Mononuclear cell (primary cell): ENCODE measurements at regions not wholly inside any gene's neighbourhood (a gene's known extent, or its start where the extent isn't known, plus 50 kb on each side); places are given as distances from the start of the nearest gene placed in this dataset.

ENCODE experiments used
- H3K27me3 ChIP-seq: 2 replicates; pipeline ENCODE4 v1.6.0; 2011; ENCODE audit warnings: low read length, control low read depth; ENCODE audit not compliant: insufficient read depth
- H3K4me1 ChIP-seq: 2 replicates; pipeline ENCODE4 v1.5.1; 2011; ENCODE audit warnings: mild to moderate bottlenecking, low read length, control low read depth; ENCODE audit not compliant: insufficient read depth
- H3K4me3 ChIP-seq: 2 replicates; pipeline ENCODE4 v1.5.1; 2011; ENCODE audit warnings: mild to moderate bottlenecking, low read length, moderate library complexity
- H3K9me3 ChIP-seq: 2 replicates; pipeline ENCODE4 v1.5.1; 2011; ENCODE audit warnings: low read depth, mild to moderate bottlenecking, control low read depth, low read length

DNA sequence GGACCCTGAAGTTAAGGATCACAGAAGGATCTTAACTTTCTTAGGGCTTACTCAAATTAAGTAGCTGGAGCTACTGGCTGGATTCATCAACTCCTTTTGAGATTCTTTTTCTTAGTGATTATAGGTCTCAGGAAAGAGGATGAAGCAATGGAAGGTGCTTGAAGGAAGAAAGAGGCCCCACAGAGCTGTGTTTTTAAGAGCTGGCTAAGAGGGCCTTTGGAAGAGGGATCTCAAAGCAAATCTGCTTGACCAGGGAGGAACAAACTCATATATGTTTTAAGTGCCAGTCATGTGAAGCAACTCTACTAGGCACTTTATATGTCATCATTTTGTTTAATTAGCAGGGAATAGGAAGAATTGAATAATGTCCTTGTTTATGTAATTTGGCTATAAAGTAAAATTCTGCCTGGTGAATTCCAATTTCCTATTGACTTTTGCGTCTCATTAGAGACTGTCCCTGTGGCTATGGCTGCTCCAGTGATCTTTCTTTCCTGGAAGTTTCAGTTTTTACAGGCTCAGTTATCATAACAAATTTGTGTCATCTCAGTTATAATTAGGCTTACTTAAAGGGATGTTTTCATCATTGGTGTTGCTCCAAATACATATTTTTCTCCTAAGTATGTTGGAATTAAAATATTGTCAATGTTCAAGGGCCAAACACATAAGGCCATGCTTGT is 222.8 kb upstream of the CITED2 start:
- Histone ChIP-seq H3K4me1 (peaks cover 13% of the 10 kb centered on the region), H3K27me3 (no peaks in the 10 kb centered on the region), H3K4me3 (no peak overlapping the region), H3K9me3 (no peaks in the 10 kb centered on the region)

DNA sequence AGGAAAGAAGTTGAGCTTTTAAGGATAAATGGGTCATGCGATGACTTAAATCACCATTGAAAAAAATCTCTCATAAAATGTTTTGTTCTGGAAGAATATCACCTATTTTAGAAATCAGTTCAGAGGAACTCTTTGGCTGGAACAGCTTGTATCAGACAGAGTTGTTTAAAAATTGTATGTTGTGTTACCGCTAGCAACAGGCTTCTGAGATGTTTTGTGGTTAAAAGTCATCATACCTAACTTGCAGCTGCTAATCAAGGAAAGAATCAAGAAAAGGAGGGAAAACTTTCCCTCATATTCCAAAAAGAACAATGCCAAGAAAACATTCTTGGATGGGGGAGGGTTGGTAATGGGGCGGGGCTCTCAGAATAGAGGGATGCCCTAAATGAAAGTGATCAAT is 220.7 kb upstream of the CITED2 start:
- no peak overlapping the region for H3K4me3 ChIP-seq
- H3K27me3 ChIP-seq, result peaks cover 2% of the 10 kb centered on the region
- no peaks in the 10 kb centered on the region for H3K9me3 ChIP-seq
- H3K4me1 ChIP-seq, result peaks cover 31% of the 10 kb centered on the region

DNA sequence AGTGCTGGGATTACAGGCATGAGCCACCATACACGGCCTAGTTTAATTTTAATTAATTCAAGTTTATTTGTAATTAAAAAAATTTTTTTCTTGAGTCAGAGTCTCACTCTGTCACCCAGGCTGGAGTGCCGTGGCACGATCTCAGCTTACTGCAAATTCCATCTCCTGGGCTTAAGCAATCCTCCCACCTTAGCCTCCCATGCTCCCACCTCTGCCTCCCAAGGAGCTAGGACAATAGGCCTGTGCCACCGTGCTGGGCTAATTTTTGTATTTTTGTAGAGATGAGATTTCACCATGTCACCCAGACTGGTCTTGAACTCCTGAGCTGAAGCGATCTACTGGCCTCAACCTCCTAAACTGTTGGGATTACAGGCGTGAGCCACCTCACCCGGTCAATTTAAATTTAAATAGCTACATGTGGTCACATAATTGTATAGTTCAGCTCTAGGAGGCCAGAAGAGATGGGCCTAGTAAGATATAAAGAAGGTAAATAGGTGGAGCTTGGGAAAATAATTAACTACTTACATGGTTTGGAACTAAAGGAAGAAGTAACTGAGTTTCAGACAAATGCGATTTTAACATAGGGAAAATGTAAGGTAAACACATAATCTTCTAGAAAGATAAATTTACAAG is 220.0 kb upstream of the CITED2 start:
- H3K9me3 ChIP-seq, result no peaks in the 10 kb centered on the region
- H3K27me3 ChIP-seq, result peaks cover 2% of the 10 kb centered on the region
- H3K4me1 ChIP-seq, result peaks cover 31% of the 10 kb centered on the region
- no peak overlapping the region for H3K4me3 ChIP-seq

DNA sequence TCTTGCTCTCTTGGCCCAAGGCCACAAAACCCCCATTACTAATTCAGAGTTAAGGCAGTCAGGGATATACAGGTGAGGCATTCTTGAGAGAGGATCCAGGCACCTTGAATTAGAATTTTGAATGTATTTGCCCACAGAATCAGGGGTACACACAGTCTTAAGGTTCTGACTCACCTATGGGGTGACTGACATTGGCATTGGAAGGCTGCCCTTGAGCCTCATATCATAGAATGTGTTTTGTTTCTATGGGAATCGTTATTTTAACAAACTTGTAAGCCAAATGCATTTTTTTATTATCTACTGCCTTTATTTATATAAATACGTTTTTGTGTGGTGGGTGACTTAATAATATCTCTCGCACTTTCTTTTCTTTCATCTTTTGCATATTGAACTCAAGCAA is 218.6 kb upstream of the CITED2 start:
- Histone ChIP-seq H3K9me3 (no peaks in the 10 kb centered on the region), H3K4me1 (peaks cover 30% of the 10 kb centered on the region), H3K27me3 (peaks cover 2% of the 10 kb centered on the region), H3K4me3 (no peak overlapping the region)

DNA sequence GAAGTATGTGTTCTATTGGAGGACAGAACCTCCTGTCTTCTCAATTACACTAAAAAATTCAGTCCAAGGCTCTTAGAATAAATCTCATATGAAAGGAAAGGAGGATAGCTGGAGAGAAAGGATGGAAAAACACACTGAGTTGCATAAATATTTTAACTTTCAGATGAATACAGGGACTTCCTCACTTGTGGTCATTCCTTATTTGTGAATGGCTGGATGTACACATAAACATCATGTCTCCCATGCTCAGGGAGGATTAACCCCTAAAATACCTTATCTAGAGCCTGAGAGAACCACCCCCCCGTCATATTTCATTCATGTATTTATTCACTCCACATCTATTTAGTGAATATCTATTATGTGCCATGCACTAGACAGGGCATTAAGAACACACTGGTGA is 217.6 kb upstream of the CITED2 start:
- Histone ChIP-seq H3K4me3 (no peak overlapping the region), H3K27me3 (peaks cover 2% of the 10 kb centered on the region), H3K9me3 (no peaks in the 10 kb centered on the region), H3K4me1 (peaks cover 21% of the 10 kb centered on the region)

DNA sequence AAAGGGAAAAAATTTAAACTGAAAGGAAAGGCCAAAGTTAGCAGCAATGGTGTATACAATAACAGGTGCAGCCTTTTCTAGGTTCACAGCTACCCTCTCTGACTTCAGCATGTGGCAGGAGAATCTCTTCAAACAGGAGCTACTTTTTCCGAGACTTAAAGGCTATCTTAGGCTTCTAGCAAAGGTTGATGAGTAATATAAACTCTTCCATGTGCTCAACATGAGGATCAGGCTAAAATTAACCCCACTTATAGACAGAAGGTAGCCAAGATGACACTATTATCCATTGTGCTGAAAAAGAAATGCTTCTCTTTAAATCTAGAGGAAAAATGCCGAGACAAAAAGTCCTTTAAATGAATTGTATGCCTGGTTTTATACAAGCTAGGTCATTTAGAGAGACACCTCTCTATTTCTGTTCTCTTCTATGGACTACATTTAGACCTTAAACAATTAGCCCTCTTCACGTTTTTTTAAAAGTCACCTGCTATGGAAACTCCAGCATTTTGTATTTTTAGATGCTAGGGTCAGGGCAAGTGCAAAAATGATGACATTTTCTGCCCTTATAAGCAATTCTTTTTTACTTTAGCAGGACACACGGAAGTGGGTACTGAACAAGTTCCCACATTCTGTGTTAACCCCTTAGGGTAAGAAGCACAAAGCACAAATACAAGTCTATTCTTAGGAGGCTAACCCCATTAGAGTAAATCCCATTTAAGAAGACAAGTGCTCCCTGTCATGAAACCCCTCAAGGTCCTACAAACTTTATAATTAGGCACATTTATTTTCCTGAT is 216.8 kb upstream of the CITED2 start:
- no peaks in the 10 kb centered on the region for H3K9me3 ChIP-seq
- H3K4me3 ChIP-seq, result no peak overlapping the region
- H3K4me1 ChIP-seq, result peaks cover 19% of the 10 kb centered on the region
- peaks cover 2% of the 10 kb centered on the region for H3K27me3 ChIP-seq

DNA sequence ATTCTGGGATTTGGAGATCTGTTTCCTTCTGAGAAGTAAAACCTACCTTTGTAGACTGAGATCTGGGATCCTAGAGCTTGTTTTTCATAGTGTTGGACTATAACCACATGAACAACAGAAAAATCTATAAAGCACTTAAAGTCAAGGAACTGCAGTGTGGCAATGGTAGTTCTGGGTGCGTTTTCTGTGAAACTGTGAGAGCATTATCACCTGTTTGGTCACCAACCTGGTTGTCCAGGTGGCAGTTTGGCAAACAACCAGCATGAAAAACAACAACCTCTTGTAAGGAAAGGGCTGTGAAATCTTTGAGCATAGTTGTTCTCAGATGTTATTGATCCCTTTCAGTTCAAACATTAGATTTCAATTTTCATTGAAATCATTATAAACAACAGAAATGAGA is 215.8 kb upstream of the CITED2 start:
- Histone ChIP-seq H3K4me3 (no peak overlapping the region), H3K9me3 (no peaks in the 10 kb centered on the region), H3K4me1 (peaks cover 19% of the 10 kb centered on the region), H3K27me3 (peaks cover 2% of the 10 kb centered on the region)

DNA sequence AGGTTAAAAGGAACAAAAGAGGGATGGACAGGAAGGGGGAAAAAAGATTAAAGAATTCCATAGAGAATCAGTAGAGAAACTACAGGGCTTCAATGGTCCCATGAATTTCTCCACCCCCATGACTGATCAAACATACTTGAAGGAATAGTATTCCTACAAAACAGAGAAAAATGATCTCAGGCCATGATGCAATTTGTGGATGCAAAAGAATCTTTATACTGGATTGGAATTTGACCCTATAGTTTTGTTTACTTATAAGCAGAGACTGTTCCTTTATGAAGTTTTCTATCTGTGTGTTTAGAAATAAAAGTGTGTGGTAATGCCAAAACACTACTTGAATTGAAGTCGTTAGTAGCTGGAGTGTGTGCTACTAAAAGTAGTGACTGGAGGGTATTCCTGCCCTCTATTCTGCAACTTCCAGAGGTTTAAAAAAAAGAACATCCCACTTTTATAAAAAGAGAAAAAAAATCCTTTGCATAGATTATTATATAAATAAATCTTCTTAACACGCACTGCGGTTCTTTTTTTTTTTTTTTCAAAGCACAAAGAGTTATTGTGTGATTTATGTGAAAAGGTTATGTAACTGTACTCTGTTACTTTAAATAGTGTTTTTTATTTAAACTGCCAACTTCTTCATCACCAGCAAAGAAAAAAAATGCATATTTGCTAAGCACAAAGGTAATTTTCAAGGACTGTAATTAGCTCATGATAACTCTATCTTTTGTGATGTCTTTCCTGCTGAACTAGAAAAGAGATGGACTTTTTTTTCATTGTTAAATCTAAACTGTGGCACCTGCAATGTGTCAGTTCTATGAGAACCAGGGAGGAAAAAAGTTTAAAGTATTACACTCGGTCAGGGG is 214.5 kb upstream of the CITED2 start:
- Histone ChIP-seq H3K4me3 (no peak overlapping the region), H3K9me3 (no peaks in the 10 kb centered on the region), H3K4me1 (peaks cover 19% of the 10 kb centered on the region), H3K27me3 (peaks cover 2% of the 10 kb centered on the region)

DNA sequence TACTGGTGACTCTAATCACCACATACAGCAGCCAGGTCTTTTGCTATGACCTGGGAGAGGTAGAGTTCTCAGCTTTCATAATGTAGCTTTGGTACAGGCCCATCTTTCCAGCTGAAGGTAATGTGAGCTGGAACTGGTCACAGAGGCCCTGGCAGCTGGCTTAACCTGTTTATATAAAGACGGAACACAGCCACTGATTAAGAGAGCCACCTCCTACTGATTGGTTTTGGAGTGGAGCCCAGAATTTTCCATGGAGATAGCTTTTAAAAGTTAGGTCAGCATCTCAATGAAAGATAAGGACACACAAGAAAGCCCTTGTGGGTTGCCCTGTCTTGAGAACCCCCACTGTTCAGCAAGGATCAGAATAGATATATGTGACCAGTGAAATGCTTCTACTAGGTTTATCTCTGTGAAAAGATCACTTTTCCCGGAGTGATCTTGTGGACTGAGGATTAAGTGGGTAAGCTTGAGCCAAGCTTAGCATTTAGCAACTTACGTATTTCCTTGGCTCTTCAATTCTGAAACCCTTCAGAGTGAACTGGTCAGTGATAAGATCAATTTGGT is 213.7 kb upstream of the CITED2 start:
- H3K4me1 ChIP-seq, result peaks cover 19% of the 10 kb centered on the region
- peaks cover 2% of the 10 kb centered on the region for H3K27me3 ChIP-seq
- no peaks in the 10 kb centered on the region for H3K9me3 ChIP-seq
- no peak overlapping the region for H3K4me3 ChIP-seq

DNA sequence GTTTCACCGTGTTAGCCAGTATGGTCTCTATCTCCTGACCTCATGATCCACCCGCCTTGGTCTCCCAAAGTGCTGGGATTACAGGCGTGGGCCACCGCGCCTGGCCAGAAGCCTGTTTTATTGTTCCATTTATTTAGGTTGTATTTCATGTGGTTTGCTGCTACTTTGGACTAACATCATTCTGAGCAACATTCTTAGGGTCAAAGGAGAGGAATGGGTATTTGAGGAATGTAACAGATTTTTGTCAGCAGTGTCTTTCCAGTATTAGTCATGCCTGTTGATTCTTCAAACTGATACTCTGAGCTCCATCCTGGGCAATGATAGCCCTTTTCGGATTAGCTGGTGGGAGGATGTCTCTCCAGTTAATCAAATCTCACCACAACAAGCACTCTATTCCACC is 213.0 kb upstream of the CITED2 start:
- H3K9me3 ChIP-seq, result no peaks in the 10 kb centered on the region
- H3K4me3 ChIP-seq, result no peak overlapping the region
- H3K27me3 ChIP-seq, result peaks cover 2% of the 10 kb centered on the region
- H3K4me1 ChIP-seq, result peaks cover 19% of the 10 kb centered on the region

DNA sequence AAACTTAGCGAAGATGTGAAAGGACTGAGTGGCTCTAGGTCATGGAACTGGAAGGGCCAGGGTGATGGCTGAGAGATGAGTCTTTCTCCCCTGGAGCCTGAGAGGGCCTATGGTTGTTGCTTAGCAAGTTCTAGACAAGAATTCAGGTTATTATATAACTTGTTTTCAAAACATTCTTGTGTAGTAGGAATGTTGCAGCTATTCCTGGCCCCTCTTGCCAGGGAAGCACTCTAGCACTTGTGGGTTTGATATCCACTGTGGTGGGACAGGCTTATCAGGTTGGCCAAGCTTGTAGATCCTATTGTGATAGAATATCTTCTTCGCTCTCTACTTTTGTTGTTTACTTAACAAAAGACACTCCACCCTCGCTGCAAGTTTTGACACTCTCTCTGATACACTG is 211.8 kb upstream of the CITED2 start:
- H3K9me3 ChIP-seq, result no peaks in the 10 kb centered on the region
- peaks cover 9% of the 10 kb centered on the region for H3K4me1 ChIP-seq
- peaks cover 2% of the 10 kb centered on the region for H3K27me3 ChIP-seq
- no peak overlapping the region for H3K4me3 ChIP-seq

DNA sequence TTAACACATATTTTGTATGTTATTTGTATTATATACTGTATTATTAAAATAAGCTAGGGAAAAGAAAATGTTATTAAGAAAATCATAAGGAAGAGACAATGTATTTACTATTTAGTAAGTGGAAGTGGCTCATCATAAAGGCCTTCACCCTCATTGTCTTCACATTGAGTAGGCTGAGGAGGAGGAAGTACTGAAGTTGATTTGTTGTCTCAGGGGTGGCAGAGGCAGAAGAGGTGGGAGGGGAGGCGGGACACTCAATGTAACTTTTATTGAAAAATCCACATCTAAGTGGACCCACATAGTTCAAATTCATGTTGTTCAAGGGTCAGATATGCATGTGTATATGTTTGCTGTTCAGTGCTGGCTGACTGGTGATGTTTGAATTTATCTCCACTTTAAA is 210.2 kb upstream of the CITED2 start:
- Histone ChIP-seq H3K27me3 (no peaks in the 10 kb centered on the region), H3K4me3 (no peak overlapping the region), H3K9me3 (no peaks in the 10 kb centered on the region), H3K4me1 (peaks cover 7% of the 10 kb centered on the region)

DNA sequence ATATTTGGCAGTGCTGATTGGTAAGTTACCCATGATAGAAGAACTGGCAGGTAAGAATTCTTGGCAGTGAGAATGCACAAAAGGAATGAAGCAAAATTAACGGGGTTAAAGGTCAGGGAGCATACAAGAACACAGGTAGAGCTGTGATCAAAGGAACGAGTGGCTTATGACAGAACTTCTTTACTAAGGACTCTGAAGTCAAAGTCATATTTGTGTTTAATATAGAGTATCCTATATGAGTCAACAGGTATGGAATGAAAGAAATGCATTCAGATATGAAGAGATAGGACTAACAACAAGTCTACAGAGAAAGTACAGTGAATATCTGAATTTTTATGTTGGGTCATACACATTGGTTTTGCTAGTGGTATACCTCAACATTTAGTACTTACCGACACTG is 209.0 kb upstream of the CITED2 start:
- Histone ChIP-seq H3K4me3 (no peak overlapping the region), H3K27me3 (no peaks in the 10 kb centered on the region), H3K4me1 (peaks cover 7% of the 10 kb centered on the region), H3K9me3 (no peaks in the 10 kb centered on the region)

DNA sequence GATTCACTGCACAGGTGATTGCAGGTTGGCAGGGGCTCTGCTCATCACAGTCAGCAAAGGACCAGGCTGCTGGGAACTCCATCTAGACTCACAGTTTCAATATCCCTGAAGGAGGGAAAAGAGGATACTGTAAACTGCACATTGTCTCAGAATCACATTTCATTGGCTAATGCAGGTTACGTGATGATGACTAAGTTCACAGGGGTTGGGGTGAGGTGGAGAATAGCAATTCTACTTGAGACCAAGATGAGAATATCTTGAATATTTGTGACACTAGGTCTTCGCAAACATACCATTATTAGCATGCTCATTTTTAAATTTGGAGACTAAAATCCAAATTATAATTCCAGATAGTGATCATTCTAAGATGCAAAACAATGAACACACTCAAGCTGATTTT is 208.5 kb upstream of the CITED2 start:
- H3K4me1 ChIP-seq, result peaks cover 7% of the 10 kb centered on the region
- H3K4me3 ChIP-seq, result no peak overlapping the region
- H3K27me3 ChIP-seq, result no peaks in the 10 kb centered on the region
- no peaks in the 10 kb centered on the region for H3K9me3 ChIP-seq

DNA sequence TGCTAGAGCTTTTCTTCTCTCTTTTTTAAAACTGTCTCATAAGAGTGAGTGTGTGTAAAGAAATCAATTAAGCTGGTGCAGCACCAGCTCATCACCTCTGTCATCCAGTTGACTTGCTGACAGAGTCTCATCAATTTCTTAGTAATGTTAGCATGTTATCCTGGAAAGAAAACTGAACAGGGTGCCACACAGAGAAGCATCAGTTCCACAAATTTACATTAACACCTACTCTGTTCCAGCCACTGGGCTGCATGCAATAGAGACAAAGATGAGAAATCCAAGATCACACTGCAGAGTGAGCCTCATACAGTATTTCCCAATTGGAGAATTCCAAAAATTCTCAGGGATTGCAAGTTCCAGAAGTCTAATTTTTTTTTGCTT is 207.0 kb upstream of the CITED2 start:
- Histone ChIP-seq H3K9me3 (no peaks in the 10 kb centered on the region), H3K27me3 (no peaks in the 10 kb centered on the region), H3K4me1 (peaks cover 7% of the 10 kb centered on the region), H3K4me3 (no peak overlapping the region)
